ENCODE measurements at regions not wholly inside any gene's neighbourhood (a gene's known extent, or its start where the extent isn't known, plus 50 kb on each side); places are given as distances from the start of the nearest gene placed in this dataset.

GRCh38 chr16:62832214-62832613 is 796.0 kb upstream of the CDH8 start:
- TF ChIP-seq POLR2A (IDR thresholded peaks at IDR 0.05; ENCODE audit: extremely low read depth, insufficient read length), result no peak
- TF ChIP-seq MYC (IDR thresholded peaks at IDR 0.05; ENCODE audit: low read depth, low read length), result no peak
- TF ChIP-seq MAX (IDR thresholded peaks at IDR 0.05; ENCODE audit: low read depth, low read length), result no peak
- TF ChIP-seq CTCF (IDR thresholded peaks at IDR 0.05; ENCODE audit: low read depth, low read length), result no peak
- no peak for DNase-seq (ENCODE audit: low read depth)
- no peak overlapping the region for H3K4me3 ChIP-seq (ENCODE audit: low read depth, low read length)

GRCh38 chr16:62831235-62831850 is 795.1 kb upstream of the CDH8 start:
- H3K4me3 ChIP-seq (ENCODE audit: low read depth, low read length), result no peak overlapping the region
- no peak for TF ChIP-seq MYC (IDR thresholded peaks at IDR 0.05; ENCODE audit: low read depth, low read length)
- TF ChIP-seq CTCF (IDR thresholded peaks at IDR 0.05; ENCODE audit: low read depth, low read length), result no peak
- no peak for TF ChIP-seq POLR2A (IDR thresholded peaks at IDR 0.05; ENCODE audit: extremely low read depth, insufficient read length)
- TF ChIP-seq MAX (IDR thresholded peaks at IDR 0.05; ENCODE audit: low read depth, low read length), result no peak
- DNase-seq (ENCODE audit: low read depth), result no peak

GRCh38 chr16:62829607-62830006 is 793.4 kb upstream of the CDH8 start:
- TF ChIP-seq CTCF (IDR thresholded peaks at IDR 0.05; ENCODE audit: low read depth, low read length), result no peak
- TF ChIP-seq MAX (IDR thresholded peaks at IDR 0.05; ENCODE audit: low read depth, low read length), result no peak
- no peak for TF ChIP-seq POLR2A (IDR thresholded peaks at IDR 0.05; ENCODE audit: extremely low read depth, insufficient read length)
- no peak for TF ChIP-seq MYC (IDR thresholded peaks at IDR 0.05; ENCODE audit: low read depth, low read length)
- DNase-seq (ENCODE audit: low read depth), result peak; percentile 3
- H3K4me3 ChIP-seq (ENCODE audit: low read depth, low read length), result no peak overlapping the region

GRCh38 chr16:62829084-62829483 is 792.8 kb upstream of the CDH8 start:
- DNase-seq (ENCODE audit: low read depth), result no peak
- H3K4me3 ChIP-seq (ENCODE audit: low read depth, low read length), result no peak overlapping the region
- no peak for TF ChIP-seq MAX (IDR thresholded peaks at IDR 0.05; ENCODE audit: low read depth, low read length)
- TF ChIP-seq CTCF (IDR thresholded peaks at IDR 0.05; ENCODE audit: low read depth, low read length), result no peak
- TF ChIP-seq MYC (IDR thresholded peaks at IDR 0.05; ENCODE audit: low read depth, low read length), result no peak
- no peak for TF ChIP-seq POLR2A (IDR thresholded peaks at IDR 0.05; ENCODE audit: extremely low read depth, insufficient read length)

GRCh38 chr16:62821824-62822223 is 785.6 kb upstream of the CDH8 start:
- TF ChIP-seq MYC (IDR thresholded peaks at IDR 0.05; ENCODE audit: low read depth, low read length), result no peak
- no peak for TF ChIP-seq CTCF (IDR thresholded peaks at IDR 0.05; ENCODE audit: low read depth, low read length)
- no peak for TF ChIP-seq POLR2A (IDR thresholded peaks at IDR 0.05; ENCODE audit: extremely low read depth, insufficient read length)
- TF ChIP-seq MAX (IDR thresholded peaks at IDR 0.05; ENCODE audit: low read depth, low read length), result no peak
- DNase-seq (ENCODE audit: low read depth), result no peak
- H3K4me3 ChIP-seq (ENCODE audit: low read depth, low read length), result no peak overlapping the region
